Left kidney (tissue), 1 donor: ENCODE measurements at regions not wholly inside any gene's neighbourhood (a gene's known extent, or its start where the extent isn't known, plus 50 kb on each side); places are given as distances from the start of the nearest gene placed in this dataset.
A peak's percentile ranks its signal among the peaks of the same experiment; 100 is the strongest.
"Not testable (repeated sequence)": the region's sequence is repeated elsewhere in the genome, so short reads cannot be mapped to it uniquely, and the experiment has no call there.

Experiments used
- DNase-seq: peaks from one replicate; pipeline ENCODE4 v3.0.0-alpha.2; 2013

DNA sequence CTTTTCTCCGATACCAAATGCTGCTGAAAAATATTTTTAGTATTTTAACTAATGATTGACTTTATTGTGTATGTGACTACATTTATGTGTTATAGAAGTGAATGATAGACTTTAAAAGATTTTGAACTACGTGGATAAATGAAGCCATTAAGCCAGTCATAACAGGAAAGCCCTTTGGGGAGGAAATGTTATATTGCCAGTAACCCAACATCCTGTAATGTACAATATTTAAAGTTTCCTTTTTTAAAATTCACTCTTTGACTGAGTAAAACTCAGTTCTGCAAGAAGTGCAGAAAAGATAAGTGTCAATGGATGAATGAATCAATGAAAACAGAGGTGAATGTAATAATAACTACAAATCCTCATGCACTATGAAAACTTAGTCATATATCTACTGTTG lies 102.6 kb upstream of the TLE4 start:
- no peak for DNase-seq

DNA sequence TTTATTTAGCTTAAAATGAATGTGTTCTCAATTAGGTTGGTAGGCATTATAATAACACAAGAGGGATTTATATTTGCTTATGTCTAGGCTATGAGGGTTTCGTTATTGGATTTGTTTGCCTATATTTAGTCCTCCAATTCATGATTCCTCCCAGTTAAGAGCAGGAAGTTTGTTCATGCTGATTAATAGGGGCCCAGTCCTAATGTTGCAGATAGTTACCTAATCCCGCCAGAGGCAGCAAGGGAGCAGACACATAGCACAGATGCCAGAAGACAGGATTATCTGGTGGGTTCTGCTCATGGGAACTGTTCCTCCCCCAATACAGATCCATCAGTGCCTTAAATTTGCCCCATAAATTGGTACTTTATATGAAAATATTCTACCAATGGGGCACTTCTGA lies 100.8 kb upstream of the TLE4 start:
- DNase-seq: no peak

DNA sequence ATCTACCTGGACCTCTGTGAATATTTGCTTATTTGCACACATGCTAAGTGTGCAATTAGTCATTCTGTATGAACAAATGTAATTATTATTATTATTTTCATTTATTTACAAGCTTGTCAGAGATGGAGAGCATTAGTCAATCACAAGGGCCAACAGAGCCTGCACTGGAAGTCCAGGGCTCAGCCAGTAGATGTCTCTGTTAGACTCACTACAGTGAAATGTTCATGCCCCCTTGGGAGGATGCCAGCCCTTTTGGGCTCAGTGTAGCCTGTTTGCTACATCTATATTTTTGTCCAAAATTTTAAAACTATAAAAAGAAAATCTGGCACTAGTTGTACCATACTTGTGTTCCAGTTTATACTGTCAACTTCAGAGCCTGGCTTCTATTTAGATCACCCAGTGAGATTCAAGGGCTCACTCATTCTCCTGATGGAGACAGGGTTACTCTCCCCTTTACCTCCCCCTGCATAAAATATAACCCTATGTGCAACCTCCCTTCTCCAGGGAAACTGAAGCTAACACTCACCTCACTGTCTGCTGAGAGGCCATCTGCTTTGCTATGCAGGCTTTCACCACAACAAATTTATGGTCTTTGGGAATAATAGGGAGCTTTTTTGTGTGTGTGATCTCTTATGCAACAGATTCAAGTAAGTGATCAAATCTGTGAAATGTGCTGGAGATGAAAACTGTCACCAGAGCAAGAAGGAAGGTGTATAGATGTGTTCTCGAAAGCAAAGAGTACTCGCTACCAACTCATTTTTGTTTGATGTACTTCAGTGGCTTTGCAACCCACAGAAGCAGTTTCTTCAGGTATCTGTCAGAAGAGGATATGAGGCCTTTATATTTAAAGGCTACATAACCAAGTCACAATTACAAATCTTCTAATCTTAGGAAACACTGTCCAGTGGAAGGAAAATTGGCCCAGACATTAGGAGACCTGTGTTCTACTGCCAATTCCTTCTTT lies 99.9 kb upstream of the TLE4 start:
- DNase-seq: no peak

DNA sequence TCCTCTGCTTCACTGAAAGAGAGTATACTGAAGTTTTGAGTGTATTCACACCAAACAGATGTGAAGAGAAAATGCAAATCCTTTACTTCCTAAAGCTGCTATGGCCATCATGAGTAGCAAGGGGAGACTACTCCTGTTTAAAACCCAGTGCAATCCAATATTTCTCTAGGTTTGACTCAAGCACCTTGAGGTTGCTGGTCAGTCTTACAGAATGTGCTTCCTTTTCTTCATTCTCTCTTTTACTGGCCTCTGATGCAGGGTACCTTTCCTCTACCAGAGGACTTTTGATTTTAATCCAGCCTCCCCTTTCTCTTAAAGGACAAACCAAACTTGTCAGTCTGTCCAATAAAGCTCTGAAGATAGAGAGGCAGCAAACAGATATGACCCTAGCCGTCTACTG lies 98.1 kb upstream of the TLE4 start:
- no peak for DNase-seq

DNA sequence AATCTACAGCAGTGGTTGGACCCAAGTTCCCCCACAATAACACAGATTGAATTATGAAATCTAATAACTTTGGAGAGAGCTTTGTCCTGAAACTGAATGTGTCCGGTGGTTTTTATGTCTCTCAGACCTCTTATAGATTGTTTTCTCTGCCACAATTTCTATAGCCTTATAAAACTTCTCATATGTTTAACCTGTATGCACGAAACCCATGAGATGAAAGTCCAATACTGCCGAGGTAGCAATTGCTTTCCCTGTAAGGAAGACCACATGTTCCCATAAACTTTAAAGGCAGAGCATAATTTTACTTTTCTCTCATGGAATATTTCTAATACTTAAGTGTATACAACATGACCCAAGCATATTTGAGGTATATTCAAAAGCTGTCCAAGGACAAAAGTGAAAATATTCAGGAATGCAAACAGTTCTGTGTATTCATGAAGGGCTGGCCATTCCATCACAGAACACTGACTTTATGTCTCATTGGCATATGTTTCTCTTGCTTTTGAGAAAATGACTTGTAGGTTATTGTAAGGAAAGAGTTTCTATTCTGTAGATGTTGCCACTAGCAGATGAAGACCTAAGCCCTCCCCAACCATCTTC lies 94.4 kb upstream of the TLE4 start:
- DNase-seq: no peak

DNA sequence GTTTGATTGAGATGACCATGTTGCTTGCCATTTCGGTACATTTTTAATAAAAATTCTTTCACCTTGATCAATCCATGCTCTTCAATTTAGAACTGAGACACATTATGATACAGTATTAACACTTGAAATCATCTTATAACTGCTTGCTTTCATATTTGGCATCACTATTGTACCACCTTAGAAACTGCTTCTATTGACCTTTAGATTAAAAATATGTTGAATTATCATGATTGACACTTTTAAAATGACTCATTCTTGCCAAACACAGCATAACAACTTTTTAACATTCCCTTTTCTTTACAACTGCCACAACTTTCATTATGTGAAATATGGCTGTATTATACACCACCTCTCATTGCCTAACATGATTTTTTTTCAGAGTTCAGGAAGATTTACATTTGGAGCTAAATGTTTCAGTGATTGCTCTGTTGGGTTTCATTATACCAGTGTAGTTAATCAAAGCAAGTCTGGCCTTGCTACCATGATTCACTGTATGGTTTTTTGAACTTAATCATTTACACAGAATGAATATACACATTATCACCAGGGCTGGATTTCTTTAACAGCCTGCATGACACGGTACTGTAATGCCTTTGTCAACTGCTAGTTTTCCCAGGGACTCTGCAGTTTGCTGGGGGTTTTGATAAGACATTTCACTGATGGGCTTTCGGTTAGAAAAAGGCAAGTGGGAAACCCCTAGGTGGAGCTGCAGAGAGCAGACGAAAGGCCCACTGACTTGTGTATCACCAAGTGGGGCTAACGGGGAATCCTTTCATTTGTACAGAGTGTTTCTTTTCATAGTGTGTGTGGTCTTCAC lies 93.6 kb upstream of the TLE4 start:
- DNase-seq: peak; percentile 48

DNA sequence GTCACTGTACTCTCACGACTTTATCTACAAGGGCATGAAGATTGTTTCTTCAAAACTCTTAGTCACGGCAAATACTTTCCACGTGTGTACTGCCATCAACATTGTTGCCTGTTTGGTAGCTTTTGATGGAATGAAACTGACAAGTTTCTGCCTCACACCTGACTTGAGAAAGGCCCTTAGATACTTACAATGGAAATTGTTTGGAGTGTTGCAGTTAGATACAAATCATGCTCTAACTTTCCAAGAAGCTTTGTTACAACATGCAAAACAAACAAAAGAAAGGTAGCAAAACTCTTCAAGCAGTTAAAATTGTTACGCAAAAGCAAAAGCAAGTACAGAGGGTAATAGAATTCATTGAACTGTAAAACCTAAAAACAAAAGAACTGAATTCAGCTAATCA lies 91.1 kb upstream of the TLE4 start:
- no peak for DNase-seq

DNA sequence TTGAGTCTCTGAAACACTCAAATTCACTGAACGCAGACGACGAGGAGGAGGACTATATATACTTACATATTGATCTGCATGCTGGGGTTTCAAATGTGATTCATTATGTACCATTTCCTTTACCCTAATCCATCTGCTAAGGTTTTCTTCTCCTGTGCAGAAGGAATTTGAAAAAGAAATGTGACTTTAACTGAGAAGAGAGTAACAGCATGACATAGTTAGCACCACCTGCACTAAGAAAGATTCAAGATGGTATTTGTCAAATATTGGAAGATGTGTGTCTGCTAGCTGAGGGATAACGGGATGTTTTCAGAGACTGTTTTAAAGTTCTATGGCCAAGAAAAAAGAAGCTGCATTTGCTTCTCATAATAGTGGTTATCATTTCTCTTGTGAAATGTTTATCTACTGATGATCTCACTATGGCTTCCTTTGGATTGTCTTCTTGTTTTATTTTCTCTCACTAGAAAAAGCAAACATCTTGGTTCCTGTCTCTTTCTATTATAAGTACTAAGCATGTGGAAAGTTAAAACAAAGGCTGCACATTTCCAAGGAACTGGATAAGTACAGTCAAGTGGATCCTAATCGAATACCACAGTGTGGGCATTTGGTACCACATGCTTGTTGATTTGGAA lies 89.8 kb upstream of the TLE4 start:
- DNase-seq: no peak

DNA sequence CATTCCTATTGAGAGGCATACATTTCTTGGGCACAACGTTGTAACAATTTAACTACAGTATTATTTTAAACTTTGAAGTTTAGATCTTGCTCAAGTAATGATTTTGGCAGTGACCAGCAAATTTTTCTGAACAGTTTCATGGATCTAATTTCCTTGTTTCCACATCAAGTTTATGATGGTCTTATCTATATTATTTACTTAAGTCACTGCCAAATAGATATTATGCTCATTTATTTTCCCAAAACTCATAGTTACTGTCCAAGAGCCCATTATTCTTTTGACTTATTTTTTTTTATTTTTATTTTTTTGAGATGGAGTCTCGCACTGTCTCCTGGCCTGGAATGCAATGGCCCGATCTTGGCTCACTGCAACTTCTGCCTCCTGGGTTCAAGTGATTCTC lies 86.5 kb upstream of the TLE4 start:
- DNase-seq: no peak

DNA sequence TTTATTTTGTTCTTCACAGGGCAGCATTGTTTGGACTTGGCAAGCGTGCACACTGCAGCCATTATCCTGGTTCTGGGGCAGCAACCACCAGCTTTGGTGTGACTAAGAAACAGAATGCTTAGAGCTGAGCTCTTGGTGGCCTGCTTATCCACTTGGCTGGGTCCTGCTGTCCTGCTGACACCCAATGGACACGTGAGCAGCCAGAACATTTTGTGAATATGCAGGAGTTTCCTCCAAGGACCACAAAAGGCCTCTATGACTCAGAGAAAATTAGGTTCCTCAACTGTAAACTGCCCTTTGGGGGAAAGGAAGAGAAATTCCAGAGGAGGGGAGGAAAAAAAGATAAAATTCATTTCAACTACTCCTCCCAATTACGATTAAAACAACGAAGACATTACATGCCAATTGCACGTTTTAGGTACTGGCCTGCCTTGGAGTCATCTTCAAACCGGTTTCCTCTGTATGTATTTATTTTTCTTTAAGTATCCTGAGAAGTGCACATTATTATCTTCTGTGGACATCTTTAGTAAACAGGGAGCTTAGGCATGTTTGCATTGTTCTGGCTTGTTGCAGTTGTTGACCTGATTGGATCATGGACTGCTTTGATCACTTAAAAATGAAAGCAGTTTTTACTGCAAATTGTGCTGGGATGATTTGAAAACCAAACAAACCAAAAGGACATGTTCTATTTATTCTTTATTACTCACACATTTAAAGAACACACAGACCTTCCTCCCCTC lies 82.3 kb upstream of the TLE4 start:
- DNase-seq: no peak

DNA sequence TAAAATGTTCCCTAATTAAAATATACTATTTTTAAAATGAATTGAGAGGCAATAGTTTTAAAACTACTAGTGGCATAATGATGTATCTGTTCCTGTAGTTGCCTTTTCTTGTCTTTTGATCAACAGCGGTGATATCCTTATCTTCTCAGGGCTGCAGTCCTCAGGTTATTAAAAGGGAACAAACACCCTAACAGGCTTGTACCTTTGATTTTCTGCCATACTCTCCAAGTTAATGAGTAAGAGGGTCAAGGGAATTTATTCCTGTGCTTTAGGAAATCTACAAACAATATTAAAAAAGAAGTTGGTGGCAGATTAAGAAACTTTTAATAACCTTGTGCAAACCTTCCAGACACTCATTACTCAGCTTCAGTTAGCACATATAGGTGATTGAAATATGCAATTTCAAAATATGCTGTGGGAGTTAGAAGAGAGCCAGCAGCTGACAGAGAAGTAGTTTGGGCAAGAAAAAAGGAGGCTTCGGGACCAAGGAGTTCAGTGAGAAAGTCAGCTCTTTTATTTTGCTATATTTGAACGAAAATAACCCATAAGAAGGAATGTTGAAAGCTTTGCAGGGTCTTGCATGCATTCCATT lies 81.0 kb upstream of the TLE4 start:
- DNase-seq: no peak

DNA sequence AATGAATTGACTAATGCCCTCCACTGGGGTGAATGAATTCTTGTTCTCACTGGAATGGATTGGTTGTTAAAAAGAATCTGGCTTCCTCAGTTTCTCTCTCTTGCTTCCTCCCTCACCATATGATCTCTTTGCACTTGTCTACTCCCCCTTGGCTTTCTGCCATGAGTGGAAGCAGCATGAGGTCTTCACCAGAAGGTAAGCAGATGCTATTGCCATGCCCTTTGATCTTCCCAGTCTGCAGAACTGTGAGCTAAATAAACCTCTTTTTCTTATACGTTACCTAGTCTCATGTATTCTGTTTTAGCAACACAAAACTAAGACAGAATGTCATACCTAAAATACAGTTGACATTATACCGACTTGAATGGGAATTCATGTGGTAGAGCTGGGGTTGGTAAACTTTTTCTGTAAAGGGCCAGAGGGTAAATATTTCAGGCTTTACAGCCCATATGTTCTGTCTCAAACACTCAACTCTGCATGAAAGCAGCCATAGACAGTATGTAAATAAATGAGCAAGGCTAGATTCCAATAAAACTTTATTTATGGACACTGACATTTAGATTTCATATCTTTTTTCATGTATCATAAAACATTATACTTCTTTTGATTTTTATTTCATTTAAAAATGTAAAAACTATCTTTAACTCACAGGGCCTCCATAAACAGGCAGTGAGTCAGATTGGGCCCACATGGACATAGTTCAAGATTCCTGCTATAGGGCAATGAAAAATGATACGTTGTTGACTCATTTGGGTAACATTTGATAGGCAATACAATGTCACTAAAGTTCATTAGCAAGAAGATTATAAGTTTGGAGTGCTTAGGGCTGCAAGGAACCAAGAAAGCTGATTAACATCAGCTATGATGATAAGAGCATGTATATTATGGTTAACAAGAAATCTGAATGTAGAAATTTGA lies 79.4 kb upstream of the TLE4 start:
- DNase-seq: no peak

DNA sequence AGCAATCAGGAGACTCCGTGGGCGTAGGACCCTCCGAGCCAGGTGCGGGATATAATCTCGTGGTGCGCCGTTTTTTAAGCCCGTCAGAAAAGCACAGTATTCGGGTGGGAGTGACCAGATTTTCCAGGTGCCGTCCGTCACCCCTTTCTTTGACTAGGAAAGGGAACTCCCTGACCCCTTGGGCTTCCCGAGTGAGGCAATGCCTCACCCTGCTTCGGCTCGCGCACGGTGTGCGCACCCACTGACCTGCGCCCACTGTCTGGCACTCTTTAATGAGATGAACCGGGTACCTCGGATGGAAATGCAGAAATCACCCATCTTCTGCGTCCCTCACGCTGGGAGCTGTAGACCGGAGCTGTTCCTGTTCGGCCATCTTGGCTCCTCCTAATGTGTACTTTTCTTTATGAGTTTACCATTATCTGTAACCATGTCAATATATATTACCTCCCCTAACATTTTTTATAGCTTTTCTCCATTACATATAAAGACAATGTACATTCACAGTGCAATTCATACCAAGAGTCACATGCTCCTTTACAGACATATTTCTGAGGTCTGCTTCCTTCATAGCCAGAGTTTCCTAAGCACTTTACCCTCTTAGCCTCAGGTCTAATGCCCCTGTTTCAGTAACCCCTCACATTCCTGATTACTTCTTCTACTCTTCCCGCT lies 71.4 kb upstream of the TLE4 start:
- not testable (repeated sequence) for DNase-seq

DNA sequence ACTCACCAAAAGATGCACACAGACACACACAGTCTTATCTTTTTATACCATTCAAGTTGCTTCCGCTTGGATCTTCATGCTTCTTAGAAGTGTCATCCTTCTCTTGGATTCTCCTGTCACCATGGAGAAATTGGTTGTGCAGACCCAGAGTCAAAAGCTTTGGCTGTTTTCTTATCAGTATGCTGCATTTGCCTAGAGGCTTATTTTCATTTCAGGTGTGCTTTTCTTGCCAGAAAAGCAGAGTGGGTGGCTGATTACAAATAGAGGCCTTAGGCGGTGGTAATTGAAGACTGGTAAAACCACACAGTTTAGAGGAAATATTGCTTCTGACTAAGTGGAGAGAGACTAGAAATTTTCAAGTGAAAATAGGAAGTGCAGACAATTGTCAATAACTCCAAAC lies 70.2 kb upstream of the TLE4 start:
- DNase-seq: no peak

DNA sequence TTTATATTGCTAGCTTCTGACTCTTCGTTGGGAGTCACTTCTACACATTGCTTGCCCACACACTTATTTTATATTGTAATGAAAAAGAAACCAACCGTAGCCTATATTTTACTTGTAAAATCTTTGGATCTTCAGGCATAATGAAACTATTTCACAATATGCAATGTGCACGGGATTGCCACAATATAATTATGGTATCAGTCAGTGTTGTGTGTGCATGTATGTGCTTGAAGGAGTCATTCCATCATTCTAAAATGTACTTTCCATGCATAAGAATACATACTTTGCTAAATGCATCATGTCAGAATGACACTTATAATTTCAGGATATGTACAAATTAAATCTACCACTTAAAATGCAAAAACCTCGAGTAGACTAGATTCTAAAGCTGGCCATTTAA lies 64.0 kb upstream of the TLE4 start:
- DNase-seq: no peak

DNA sequence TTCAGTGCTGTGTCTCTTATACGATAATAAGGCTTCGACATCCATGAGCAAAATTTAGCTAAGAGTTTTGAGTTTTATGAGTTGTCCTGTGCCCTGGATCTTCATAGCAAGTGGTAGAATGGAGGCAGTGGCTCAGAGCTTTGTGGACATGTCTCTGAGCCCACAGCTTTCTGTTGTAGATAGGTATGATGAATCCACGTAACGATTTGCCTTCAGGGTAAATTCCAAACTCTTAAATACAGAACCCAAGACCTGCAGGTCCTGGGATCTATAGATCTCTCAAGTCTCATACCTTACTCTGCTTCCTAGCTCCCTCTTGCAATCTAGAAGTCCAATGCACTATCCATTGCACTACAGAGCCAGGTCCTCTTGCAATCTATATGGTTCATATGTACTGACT lies 59.5 kb upstream of the TLE4 start:
- DNase-seq: no peak
